ENCODE measurements at regions not wholly inside any gene's neighbourhood (a gene's known extent, or its start where the extent isn't known, plus 50 kb on each side); places are given as distances from the start of the nearest gene placed in this dataset.

DNA sequence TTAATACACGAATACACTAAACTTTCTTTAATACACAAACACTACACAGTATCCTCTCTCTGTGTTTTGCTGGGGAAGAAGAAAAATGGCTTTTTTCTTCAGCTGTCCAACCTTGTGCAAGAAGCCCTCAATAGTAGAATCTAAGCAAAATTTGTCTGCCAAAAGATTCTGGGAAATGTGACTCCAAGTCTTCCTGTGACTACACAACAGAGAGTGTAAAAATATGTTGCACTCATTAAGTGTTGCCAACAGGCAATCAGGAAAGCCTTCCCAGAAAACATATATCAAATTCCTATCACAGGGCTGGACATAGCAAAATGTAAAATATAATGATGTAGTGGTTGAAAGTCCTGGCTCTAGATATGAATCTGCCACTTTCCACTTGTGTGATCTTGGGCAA lies 825.1 kb upstream of the ZWINT start:
- POLR2A ChIA-PET: no interaction called here
- H3K4me3 ChIP-seq: no peak overlapping the region
- RAD21 ChIA-PET (ENCODE audit: unreplicated experiment): no interaction called here
- no peaks in the 10 kb centered on the region for H3K79me2 ChIP-seq (ENCODE audit: control insufficient read depth, insufficient read depth, low read length)
- ATAC-seq: no peak
- no peak for DNase-seq (ENCODE audit: low read depth, low spot score)
- FAIRE-seq: no peak
- no peaks in the 10 kb centered on the region for H3K9me3 ChIP-seq (replicated peaks; ENCODE audit: control insufficient read depth, insufficient read depth, low read length)
- BruUV-seq (replicated peaks): no TSS peak
- H3K36me3 ChIP-seq (ENCODE audit: control insufficient read depth in 2 of 2, insufficient read depth in 2 of 2, low read length in 1 of 2): no peaks in the 10 kb centered on the region
- CTCF ChIA-PET: no interaction called here
- no peaks in the 10 kb centered on the region for H3K4me1 ChIP-seq (ENCODE audit: control insufficient read depth, insufficient read depth, low read length)
- no peaks in the 10 kb centered on the region for H3K27me3 ChIP-seq (replicated peaks in 1 of 2; ENCODE audit: control insufficient read depth in 2 of 2, insufficient read depth in 2 of 2, low read length in 1 of 2)
- in situ Hi-C loops (cut with MboI) (no loop called here), intact Hi-C loops (cut with micrococcal nuclease; ENCODE audit: unreplicated experiment) (no loop called here)
- WGBS (ENCODE audit: insufficient coverage, insufficient replicate concordance, low lambda C conversion rate, missing lambda C conversion rate): 0% methylated on average over 1 of the region's 1 CpG
- no peaks in the 10 kb centered on the region for H4K20me1 ChIP-seq (ENCODE audit: control insufficient read depth, insufficient read depth)
- H3K27ac ChIP-seq (ENCODE audit: control insufficient read depth, insufficient read depth): no peak overlapping the region
- SMC1A ChIA-PET (ENCODE audit: uncharacterized antibody, unreplicated experiment): interaction anchor here (0.9 kb wide), 1 partner anchor 10 kb away, joined by 3 read pairs; no protein-coding TSS in a partner anchor
- H3K9ac ChIP-seq (ENCODE audit: control insufficient read depth, insufficient read depth, low read length): no peak overlapping the region
- H3K4me2 ChIP-seq (ENCODE audit: control insufficient read depth, insufficient read depth): no peak overlapping the region
- H2AFZ ChIP-seq (ENCODE audit: control insufficient read depth, low read depth, low read length): no peak overlapping the region
- TF ChIP-seq SMC3 (IDR thresholded peaks at IDR 0.05; ENCODE audit: borderline replicate concordance, low read length) (no peak), CEBPB (IDR thresholded peaks at IDR 0.05; ENCODE audit: borderline replicate concordance in 1 of 2, low read depth in 2 of 2, low read length in 2 of 2) (no peak), TCF12 (IDR thresholded peaks at IDR 0.05; ENCODE audit: low read depth, low read length) (no peak), TBL1XR1 (IDR thresholded peaks at IDR 0.05; ENCODE audit: low read depth, low read length) (no peak), SMAD1 (IDR thresholded peaks at IDR 0.05; ENCODE audit: low read depth, partially characterized antibody) (no peak), CBFB (IDR thresholded peaks at IDR 0.05; ENCODE audit: low read depth) (no peak), NBN (IDR thresholded peaks at IDR 0.05) (no peak), ZNF384 (IDR thresholded peaks at IDR 0.05; ENCODE audit: borderline replicate concordance, low read depth, low read length) (no peak), RAD21 (IDR thresholded peaks at IDR 0.05; ENCODE audit: insufficient read depth, low read depth, low read length) (no peak), EGR1 (IDR thresholded peaks at IDR 0.05; ENCODE audit: borderline replicate concordance in 1 of 2, low read depth in 2 of 2, low read length in 2 of 2) (no peak), CHD4 (IDR thresholded peaks at IDR 0.05) (no peak), ASH2L (IDR thresholded peaks at IDR 0.05; ENCODE audit: borderline replicate concordance, low read depth) (no peak)
- TF ChIP-seq, protein P1, sequence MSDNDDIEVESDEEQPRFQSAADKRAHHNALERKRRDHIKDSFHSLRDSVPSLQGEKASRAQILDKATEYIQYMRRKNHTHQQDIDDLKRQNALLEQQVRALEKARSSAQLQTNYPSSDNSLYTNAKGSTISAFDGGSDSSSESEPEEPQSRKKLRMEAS (IDR thresholded peaks at IDR 0.05; ENCODE audit: low read depth, low read length): no peak
- TF ChIP-seq, protein P2, sequence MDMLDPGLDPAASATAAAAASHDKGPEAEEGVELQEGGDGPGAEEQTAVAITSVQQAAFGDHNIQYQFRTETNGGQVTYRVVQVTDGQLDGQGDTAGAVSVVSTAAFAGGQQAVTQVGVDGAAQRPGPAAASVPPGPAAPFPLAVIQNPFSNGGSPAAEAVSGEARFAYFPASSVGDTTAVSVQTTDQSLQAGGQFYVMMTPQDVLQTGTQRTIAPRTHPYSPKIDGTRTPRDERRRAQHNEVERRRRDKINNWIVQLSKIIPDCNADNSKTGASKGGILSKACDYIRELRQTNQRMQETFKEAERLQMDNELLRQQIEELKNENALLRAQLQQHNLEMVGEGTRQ (IDR thresholded peaks at IDR 0.05; ENCODE audit: borderline replicate concordance, low read depth, low read length): no peak
- TF ChIP-seq, protein P3, sequence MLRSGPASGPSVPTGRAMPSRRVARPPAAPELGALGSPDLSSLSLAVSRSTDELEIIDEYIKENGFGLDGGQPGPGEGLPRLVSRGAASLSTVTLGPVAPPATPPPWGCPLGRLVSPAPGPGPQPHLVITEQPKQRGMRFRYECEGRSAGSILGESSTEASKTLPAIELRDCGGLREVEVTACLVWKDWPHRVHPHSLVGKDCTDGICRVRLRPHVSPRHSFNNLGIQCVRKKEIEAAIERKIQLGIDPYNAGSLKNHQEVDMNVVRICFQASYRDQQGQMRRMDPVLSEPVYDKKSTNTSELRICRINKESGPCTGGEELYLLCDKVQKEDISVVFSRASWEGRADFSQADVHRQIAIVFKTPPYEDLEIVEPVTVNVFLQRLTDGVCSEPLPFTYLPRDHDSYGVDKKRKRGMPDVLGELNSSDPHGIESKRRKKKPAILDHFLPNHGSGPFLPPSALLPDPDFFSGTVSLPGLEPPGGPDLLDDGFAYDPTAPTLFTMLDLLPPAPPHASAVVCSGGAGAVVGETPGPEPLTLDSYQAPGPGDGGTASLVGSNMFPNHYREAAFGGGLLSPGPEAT (IDR thresholded peaks at IDR 0.05; ENCODE audit: low read depth): no peak
- TF ChIP-seq, protein P4, sequence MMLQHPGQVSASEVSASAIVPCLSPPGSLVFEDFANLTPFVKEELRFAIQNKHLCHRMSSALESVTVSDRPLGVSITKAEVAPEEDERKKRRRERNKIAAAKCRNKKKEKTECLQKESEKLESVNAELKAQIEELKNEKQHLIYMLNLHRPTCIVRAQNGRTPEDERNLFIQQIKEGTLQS (IDR thresholded peaks at IDR 0.05; ENCODE audit: borderline replicate concordance, extremely low read depth, low read depth, low read length): no peak
- TF ChIP-seq, protein P5, sequence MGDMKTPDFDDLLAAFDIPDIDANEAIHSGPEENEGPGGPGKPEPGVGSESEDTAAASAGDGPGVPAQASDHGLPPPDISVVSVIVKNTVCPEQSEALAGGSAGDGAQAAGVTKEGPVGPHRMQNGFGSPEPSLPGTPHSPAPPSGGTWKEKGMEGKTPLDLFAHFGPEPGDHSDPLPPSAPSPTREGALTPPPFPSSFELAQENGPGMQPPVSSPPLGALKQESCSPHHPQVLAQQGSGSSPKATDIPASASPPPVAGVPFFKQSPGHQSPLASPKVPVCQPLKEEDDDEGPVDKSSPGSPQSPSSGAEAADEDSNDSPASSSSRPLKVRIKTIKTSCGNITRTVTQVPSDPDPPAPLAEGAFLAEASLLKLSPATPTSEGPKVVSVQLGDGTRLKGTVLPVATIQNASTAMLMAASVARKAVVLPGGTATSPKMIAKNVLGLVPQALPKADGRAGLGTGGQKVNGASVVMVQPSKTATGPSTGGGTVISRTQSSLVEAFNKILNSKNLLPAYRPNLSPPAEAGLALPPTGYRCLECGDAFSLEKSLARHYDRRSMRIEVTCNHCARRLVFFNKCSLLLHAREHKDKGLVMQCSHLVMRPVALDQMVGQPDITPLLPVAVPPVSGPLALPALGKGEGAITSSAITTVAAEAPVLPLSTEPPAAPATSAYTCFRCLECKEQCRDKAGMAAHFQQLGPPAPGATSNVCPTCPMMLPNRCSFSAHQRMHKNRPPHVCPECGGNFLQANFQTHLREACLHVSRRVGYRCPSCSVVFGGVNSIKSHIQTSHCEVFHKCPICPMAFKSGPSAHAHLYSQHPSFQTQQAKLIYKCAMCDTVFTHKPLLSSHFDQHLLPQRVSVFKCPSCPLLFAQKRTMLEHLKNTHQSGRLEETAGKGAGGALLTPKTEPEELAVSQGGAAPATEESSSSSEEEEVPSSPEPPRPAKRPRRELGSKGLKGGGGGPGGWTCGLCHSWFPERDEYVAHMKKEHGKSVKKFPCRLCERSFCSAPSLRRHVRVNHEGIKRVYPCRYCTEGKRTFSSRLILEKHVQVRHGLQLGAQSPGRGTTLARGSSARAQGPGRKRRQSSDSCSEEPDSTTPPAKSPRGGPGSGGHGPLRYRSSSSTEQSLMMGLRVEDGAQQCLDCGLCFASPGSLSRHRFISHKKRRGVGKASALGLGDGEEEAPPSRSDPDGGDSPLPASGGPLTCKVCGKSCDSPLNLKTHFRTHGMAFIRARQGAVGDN (IDR thresholded peaks at IDR 0.05): no peak
- TF ChIP-seq, protein P6, sequence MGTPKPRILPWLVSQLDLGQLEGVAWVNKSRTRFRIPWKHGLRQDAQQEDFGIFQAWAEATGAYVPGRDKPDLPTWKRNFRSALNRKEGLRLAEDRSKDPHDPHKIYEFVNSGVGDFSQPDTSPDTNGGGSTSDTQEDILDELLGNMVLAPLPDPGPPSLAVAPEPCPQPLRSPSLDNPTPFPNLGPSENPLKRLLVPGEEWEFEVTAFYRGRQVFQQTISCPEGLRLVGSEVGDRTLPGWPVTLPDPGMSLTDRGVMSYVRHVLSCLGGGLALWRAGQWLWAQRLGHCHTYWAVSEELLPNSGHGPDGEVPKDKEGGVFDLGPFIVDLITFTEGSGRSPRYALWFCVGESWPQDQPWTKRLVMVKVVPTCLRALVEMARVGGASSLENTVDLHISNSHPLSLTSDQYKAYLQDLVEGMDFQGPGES (IDR thresholded peaks at IDR 0.05): no peak

Data from GM12878 (cell line).